Occipital lobe (tissue), 1 donor: ENCODE measurements at regions not wholly inside any gene's neighbourhood (a gene's known extent, or its start where the extent isn't known, plus 50 kb on each side); places are given as distances from the start of the nearest gene placed in this dataset.
"Not testable (repeated sequence)": the region's sequence is repeated elsewhere in the genome, so short reads cannot be mapped to it uniquely, and the experiment has no call there.

Experiments
- DNase-seq: peaks from one replicate; lab custom pipeline; 2025; lab: John Stamatoyannopoulos, UW

GRCh38 chr6:144607998-144608735 is 323.0 kb downstream of the UTRN start:
- DNase-seq, result no peak

- no peak for DNase-seq
These were observed 327.7 kb downstream of the UTRN start for GRCh38 chr6:144612811-144613210.

DNA sequence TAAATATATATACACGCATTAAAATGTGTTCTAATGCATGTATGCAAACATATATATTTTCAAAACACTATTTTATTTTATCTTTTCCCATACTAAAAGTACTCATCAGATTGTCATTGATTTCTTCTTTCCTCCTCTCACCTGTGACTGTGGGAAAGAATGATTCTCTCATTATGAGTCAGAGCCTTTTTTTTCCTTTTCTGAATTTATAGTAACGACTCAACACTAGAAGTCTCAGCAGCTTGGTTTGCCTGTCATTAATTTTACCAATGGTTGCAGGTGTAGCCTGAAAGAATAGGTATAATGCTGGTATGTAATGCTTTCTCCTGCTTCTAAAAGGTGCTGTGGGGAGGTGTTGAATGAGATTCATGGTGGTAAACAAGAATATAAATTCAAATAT is 328.7 kb downstream of the UTRN start:
- DNase-seq, result no peak

- DNase-seq, result no peak
These were observed 330.7 kb downstream of the UTRN start for GRCh38 chr6:144615870-144616269.

DNA sequence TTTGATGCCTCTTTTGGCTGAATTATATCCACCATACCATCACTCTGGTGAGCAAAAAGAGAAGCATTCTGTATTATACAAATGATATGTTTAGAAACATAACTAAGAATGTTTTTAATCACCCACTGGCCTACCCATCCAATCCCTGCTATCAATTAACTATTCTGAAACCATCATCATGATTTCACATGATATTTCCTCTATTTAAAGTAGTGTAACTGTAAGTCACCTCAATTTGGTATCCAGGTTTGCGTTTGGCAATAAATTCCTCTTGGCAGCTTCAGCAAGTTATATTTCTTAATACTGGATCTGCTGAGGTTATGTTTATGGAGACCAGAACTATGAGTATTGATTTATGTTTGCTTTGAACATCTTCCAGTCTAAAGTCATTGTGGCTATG is 332.1 kb downstream of the UTRN start:
- DNase-seq, result no peak

GRCh38 chr6:144617708-144618107 is 332.6 kb downstream of the UTRN start:
- no peak for DNase-seq

GRCh38 chr6:144619966-144620365 is 334.8 kb downstream of the UTRN start:
- no peak for DNase-seq

DNA sequence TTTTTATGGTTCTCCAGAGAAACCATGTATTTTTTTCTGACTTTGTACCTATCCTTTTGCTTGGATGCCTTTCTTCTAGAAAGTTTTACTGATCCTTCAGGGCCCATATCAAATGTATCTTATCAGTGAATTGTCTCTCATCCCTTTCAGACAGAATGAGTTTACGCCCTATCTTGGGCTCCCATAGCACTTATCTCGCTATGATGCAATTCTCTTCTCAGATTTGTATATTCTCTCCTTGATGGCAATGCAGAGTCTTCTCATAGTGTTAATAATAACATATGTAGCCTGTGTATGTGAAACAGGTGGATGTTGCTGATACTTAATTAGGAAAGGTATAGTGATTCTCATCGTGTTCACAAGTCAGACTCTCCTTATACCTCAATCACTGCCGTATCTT is 336.2 kb downstream of the UTRN start:
- DNase-seq, result no peak

DNA sequence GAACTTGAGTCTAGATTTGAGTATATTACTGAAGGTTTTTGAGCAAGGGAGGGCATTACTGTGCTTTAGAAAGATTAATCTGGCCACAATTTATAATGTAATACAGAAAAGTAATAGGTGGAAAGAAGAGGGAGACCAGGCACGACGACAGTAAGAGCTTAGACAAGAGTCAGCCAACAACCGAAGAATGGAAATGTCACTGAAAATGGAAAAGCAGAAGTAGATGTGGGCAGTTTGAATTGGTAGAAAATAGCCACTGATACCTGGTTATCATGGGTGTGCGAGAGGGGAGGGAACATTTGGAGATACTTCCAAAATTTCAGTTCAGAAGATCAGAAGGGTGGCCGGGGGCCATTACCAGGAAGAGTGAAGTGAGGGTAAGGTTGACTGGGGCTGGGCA is 339.1 kb downstream of the UTRN start:
- no peak for DNase-seq

DNA sequence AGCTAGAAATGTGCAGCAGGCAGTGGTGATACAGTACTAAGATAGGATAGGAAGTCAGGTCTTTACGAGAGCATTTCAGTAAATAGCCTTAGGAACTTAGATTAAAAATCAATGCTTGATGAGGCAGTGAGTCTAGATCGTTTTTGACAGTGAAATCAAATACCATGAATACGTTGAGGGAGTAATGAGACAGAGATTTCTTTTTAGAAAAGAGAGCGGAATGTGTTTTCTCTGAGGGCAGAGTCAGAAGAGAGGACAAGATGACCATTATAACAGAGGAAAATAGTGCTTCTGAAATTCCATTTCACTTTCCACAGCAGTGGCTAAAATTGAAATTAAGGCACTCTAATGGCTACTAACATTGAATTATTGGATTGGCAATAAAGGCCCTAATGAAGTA is 339.6 kb downstream of the UTRN start:
- no peak for DNase-seq

DNA sequence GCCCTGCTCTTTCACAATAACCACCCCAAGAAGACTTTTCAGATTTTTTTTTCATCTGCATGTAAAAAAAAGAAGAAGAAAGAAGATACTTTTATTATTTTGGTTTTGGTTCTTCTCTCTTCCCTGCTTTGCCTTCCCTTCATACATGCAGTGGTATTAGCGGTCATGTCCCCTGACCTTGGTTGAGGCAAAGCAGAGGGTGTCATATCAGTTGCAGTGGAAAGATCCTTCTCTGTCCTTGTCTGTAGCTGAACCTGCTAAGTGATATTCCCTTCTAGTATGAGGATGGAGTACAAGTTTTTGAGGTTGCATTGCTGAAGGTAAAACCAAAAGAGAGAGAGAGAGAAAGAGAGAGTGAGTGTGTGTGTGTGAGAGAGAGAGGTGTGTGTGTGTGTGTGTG is 345.7 kb downstream of the UTRN start:
- DNase-seq, result no peak

DNA sequence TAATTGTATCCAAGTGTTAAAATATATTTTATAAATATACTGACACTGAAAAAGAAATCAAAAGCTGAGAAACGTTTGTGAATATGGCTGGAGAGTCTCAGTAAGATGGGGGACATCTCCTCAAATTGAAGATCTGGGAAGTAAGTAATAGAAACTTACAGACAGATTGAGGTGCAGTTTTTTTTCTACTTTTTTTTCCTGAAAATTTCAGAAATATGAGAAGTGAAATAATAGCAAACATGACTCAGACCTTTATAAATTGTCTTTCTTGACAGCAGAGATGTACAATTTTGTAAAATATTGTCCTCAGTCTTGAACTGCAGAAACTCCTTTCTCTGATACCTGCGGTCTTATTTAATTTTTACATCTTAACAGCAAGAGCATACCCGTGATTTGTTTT is 347.1 kb downstream of the UTRN start:
- DNase-seq, result no peak

- no peak for DNase-seq
These were observed 348.8 kb downstream of the UTRN start for GRCh38 chr6:144633886-144634285.

- DNase-seq, result no peak
These were observed 349.2 kb downstream of the UTRN start for GRCh38 chr6:144634371-144634770.

DNA sequence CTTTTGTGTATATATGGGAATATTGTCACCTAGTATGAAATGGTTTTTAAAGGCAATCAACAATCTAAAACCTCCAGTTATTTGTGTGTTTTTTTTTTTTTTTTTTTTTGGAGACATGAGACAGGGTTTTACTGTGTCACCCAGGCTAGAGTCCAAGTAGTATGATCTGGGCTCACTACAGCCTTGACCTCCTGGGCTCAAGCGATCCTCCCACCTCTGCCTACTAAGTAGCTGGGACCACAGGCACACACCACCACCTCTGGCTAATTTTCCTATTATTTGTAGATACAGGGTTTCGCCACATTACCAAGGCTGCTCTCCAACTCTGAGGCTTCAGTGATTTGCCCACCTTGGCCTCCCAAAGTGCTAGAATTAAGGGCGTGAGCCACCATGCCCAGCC is 349.9 kb downstream of the UTRN start:
- no peak for DNase-seq

GRCh38 chr6:144636025-144636424 is 350.9 kb downstream of the UTRN start:
- not testable (repeated sequence) for DNase-seq

- DNase-seq, result no peak
These were observed 352.4 kb downstream of the UTRN start for GRCh38 chr6:144637541-144637940.

GRCh38 chr6:144639654-144640053 is 354.5 kb downstream of the UTRN start:
- DNase-seq, result no peak

DNA sequence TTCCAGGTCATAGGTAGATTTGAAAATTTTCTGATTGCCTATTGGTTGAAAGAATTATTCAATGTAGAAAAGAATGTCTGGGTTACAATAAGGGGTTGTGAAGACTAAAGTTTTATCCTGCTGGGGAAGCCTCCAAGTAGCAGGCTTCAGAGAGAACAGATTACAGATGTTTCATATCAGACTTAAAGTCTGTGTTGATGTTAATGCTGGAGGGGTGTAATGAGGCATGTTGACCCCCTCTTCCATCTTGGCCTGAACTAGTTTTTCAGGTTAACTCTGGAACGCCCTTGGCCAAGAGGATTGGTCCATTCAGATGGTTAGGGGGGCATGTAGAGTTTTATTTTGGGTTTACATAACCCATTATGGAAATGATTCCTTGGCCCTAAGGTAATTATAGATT is 356.2 kb downstream of the UTRN start:
- DNase-seq, result no peak

DNA sequence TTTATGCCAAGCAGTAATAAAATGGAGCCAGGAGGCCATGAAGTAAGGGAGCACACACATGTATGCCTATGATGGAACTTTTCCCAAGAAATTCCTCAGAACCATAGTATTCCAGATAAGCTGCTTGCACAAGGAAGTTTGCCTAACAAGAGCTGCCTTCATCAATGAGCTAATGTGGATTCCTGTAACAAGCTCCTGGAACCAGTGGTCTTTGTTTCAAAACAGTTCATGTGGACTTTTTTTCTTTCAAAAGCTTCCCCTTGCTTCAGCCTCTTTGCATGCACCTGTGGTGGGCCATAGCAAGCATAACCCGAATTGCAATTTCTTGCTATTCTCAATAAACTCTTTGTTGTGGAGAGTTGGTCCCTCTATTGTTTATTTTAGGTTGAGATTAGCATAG is 359.6 kb downstream of the UTRN start:
- no peak for DNase-seq

GRCh38 chr6:144646093-144647056 is 361.2 kb downstream of the UTRN start:
- DNase-seq, result no peak

GRCh38 chr6:144647406-144647964 is 362.4 kb downstream of the UTRN start:
- no peak for DNase-seq
